ENCODE measurements at regions not wholly inside any gene's neighbourhood (a gene's known extent, or its start where the extent isn't known, plus 50 kb on each side); places are given as distances from the start of the nearest gene placed in this dataset.

DNA sequence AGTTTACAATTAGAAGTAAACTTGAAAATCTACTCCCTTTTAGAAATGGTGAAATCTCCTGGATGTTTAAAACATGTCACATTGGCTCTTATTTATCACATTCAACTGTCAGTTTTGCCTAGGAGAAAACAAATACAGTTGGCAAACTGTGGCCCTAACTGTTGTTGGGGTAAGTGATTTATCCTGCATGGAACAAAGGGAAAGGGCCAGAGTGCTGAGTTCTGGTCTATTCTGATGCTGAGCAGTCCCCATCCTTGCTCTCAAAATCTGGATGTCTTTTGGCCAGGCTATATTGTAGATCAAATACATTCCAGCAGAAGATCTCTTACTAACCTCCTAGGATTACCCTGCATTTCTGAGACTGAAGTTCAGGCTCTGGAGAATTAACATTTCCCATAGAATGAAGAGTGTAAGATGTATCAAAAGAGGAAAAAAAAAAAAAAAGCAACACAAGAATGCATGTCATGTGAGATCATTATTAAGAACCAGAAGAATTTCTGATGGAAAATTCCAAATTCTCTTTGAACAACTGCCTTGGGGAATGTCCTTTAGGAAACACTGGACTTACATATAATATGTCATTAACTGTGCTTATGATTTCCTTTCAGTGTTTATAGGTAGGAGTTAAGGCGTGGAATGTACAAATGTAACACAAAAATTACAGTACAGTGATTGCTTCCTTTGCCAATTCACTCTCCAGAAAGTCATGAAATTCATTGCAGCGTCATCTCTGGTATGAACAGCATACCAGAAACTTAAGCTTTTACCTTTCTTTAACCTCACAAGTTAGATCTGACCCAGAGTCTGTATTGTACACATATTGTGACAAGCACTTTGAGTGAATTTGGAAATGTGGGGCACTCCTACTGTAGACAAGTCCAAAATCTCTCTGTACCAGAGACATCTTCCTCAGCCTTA, 1012.5 kb upstream of the LCORL start:
- TF ChIP-seq, protein P1, sequence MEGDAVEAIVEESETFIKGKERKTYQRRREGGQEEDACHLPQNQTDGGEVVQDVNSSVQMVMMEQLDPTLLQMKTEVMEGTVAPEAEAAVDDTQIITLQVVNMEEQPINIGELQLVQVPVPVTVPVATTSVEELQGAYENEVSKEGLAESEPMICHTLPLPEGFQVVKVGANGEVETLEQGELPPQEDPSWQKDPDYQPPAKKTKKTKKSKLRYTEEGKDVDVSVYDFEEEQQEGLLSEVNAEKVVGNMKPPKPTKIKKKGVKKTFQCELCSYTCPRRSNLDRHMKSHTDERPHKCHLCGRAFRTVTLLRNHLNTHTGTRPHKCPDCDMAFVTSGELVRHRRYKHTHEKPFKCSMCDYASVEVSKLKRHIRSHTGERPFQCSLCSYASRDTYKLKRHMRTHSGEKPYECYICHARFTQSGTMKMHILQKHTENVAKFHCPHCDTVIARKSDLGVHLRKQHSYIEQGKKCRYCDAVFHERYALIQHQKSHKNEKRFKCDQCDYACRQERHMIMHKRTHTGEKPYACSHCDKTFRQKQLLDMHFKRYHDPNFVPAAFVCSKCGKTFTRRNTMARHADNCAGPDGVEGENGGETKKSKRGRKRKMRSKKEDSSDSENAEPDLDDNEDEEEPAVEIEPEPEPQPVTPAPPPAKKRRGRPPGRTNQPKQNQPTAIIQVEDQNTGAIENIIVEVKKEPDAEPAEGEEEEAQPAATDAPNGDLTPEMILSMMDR (IDR thresholded peaks at IDR 0.05): no peak
- TF ChIP-seq TCF7L2 (IDR thresholded peaks at IDR 0.05; ENCODE audit: low read depth, low read length): no peak
- TF ChIP-seq POLR2AphosphoS5 (IDR thresholded peaks at IDR 0.05; ENCODE audit: low read depth, low read length): no peak
- no peak for TF ChIP-seq SIN3A (IDR thresholded peaks at IDR 0.05; ENCODE audit: borderline replicate concordance, insufficient read depth, low read depth, low read length)
- TF ChIP-seq, protein P2, sequence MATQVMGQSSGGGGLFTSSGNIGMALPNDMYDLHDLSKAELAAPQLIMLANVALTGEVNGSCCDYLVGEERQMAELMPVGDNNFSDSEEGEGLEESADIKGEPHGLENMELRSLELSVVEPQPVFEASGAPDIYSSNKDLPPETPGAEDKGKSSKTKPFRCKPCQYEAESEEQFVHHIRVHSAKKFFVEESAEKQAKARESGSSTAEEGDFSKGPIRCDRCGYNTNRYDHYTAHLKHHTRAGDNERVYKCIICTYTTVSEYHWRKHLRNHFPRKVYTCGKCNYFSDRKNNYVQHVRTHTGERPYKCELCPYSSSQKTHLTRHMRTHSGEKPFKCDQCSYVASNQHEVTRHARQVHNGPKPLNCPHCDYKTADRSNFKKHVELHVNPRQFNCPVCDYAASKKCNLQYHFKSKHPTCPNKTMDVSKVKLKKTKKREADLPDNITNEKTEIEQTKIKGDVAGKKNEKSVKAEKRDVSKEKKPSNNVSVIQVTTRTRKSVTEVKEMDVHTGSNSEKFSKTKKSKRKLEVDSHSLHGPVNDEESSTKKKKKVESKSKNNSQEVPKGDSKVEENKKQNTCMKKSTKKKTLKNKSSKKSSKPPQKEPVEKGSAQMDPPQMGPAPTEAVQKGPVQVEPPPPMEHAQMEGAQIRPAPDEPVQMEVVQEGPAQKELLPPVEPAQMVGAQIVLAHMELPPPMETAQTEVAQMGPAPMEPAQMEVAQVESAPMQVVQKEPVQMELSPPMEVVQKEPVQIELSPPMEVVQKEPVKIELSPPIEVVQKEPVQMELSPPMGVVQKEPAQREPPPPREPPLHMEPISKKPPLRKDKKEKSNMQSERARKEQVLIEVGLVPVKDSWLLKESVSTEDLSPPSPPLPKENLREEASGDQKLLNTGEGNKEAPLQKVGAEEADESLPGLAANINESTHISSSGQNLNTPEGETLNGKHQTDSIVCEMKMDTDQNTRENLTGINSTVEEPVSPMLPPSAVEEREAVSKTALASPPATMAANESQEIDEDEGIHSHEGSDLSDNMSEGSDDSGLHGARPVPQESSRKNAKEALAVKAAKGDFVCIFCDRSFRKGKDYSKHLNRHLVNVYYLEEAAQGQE (IDR thresholded peaks at IDR 0.05; ENCODE audit: insufficient read depth in 1 of 2, low read depth in 2 of 2, low read length in 1 of 2): no peak

All from Panc1 (cell line).